Esophagus muscularis mucosa (tissue), 3 donors: ENCODE measurements at regions not wholly inside any gene's neighbourhood (a gene's known extent, or its start where the extent isn't known, plus 50 kb on each side); places are given as distances from the start of the nearest gene placed in this dataset.

Source experiments
- CTCF ChIP-seq, 3 experiments: fragments of 200-600 bp in 2 of 3; fragments of 450-650 bp in 1 of 3; sonication (generic) in 2 of 3; IDR thresholded peaks; one replicate each; pipeline ENCODE4 v1.5.1; 2017 to 2019; ENCODE audit warnings: antibody characterized with exemption in 3 of 3, mild to moderate bottlenecking in 2 of 3, moderate library complexity in 1 of 3
- POLR2AphosphoS5 ChIP-seq, 2 donors: sonication (generic); formaldehyde crosslinking; IDR thresholded peaks; one replicate each; pipeline ENCODE4 v1.6.1; 2017; ENCODE audit warnings: antibody characterized with exemption in 2 of 2

DNA sequence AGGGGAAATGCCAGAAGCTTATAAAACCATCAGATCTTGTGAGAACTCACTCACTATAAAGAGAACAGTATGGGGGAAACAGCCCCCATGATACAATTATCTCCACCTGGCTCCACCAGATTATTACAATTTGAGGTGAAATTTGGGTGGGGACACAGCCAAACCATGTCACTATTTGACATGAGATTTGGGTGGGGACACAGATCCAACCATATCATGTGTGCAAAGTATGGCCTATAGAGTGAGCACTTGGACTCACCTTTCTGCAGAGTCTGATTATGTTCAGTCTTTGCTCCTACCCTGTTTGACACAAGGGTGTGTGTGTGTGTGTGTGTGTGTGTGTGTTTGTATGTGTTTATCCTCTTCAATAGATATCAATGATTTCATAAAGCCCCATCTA, 287.5 kb downstream of the ZNF536 start:
- no peak for TF ChIP-seq POLR2AphosphoS5 (IDR thresholded peaks at IDR 0.05)
- TF ChIP-seq CTCF (IDR thresholded peaks at IDR 0.05): no peak
